ENCODE measurements at regions not wholly inside any gene's neighbourhood (a gene's known extent, or its start where the extent isn't known, plus 50 kb on each side); places are given as distances from the start of the nearest gene placed in this dataset.

GRCh38 chrX:75673468-75673867, 111.6 kb downstream of the MAGEE2 start:
- WGBS (ENCODE audit: insufficient coverage, low coverage, missing lambda C conversion rate): 0% methylated on average over 1 of the region's 2 CpGs
- Histone ChIP-seq H3K9me3 (replicated peaks; ENCODE audit: control insufficient read depth, insufficient read depth, low read depth, low read length) (no peaks in the 10 kb centered on the region), H3K4me3 (no peak overlapping the region), H3K9me1 (ENCODE audit: control insufficient read depth, insufficient read depth, low read length) (no peaks in the 10 kb centered on the region), H3K36me3 (ENCODE audit: control insufficient read depth, insufficient read depth, low read length) (no peaks in the 10 kb centered on the region), H3K27me3 (ENCODE audit: control insufficient read depth in 2 of 2, insufficient read depth in 2 of 2, low read length in 2 of 2) (no peaks in the 10 kb centered on the region), H3K27ac (ENCODE audit: extremely low read depth, low read depth, low read length) (no peak overlapping the region), H4K20me1 (replicated peaks; ENCODE audit: control insufficient read depth, insufficient read depth, low read length) (no peaks in the 10 kb centered on the region), H3K4me2 (ENCODE audit: insufficient read depth, low read length) (no peak overlapping the region), H3K4me1 (replicated peaks in 1 of 2; ENCODE audit: control insufficient read depth in 2 of 2, insufficient read depth in 2 of 2, low read length in 2 of 2) (no peaks in the 10 kb centered on the region), H3K79me2 (ENCODE audit: control insufficient read depth, insufficient read depth, low read length) (no peaks in the 10 kb centered on the region), H2AFZ (ENCODE audit: low read depth, low read length) (no peak overlapping the region), H3K9ac (ENCODE audit: insufficient read depth in 1 of 2, low read depth in 2 of 2, low read length in 2 of 2) (no peak overlapping the region)
- FAIRE-seq: no peak
- in situ Hi-C loops (cut with MboI): no loop called here
- CTCF ChIA-PET (ENCODE audit: low intra/inter-chr PET ratio): no interaction called here
- ATAC-seq: no peak
- BruUV-seq (replicated peaks): no TSS peak
- POLR2A ChIA-PET: no interaction called here
- TF ChIP-seq PCBP1 (IDR thresholded peaks at IDR 0.05; ENCODE audit: low read depth, low read length, poor library complexity, severe bottlenecking) (no peak), ELF4 (CRISPR knock-in tag; IDR thresholded peaks at IDR 0.05) (no peak), ATF1 (CRISPR knock-in tag; IDR thresholded peaks at IDR 0.05) (no peak), ATF1 (tag; IDR thresholded peaks at IDR 0.05) (no peak), PHF21A (IDR thresholded peaks at IDR 0.05; ENCODE audit: borderline replicate concordance, low read depth) (no peak), VEZF1 (CRISPR knock-in tag; IDR thresholded peaks at IDR 0.05) (no peak), RBM39 (optimal IDR thresholded peaks at IDR 0.05; ENCODE audit: low read depth, low read length) (no peak)
- no peak for DNase-seq (ENCODE audit: extremely low read depth in 1 of 4, low spot score in 3 of 4)
- intact Hi-C loops (cut with micrococcal nuclease): no loop called here

Measured in K562 (cell line).